Type B pancreatic cell (in vitro differentiated cells): ENCODE measurements at regions not wholly inside any gene's neighbourhood (a gene's known extent, or its start where the extent isn't known, plus 50 kb on each side); places are given as distances from the start of the nearest gene placed in this dataset.

ENCODE experiments used
- DNase-seq: peaks from one replicate; pipeline ENCODE4 v3.0.0; 2021; ENCODE audit warnings: mixed read lengths; ENCODE audit not compliant: unreplicated experiment; ENCODE audit errors: extremely low spot score
- H3K27ac Mint-ChIP-seq: 2 replicates; pipeline ENCODE4 v1.8.0; 2021; ENCODE audit warnings: mild to moderate bottlenecking, mixed read lengths
- H3K27me3 Mint-ChIP-seq: 2 replicates; pipeline ENCODE4 v1.8.0; 2021; ENCODE audit warnings: mixed read lengths
- H3K36me3 Mint-ChIP-seq: 2 replicates; pipeline ENCODE4 v1.8.0; 2021; ENCODE audit warnings: mixed read lengths
- H3K4me1 Mint-ChIP-seq: one replicate; pipeline ENCODE4 v1.8.0; 2021; ENCODE audit warnings: mixed read lengths; ENCODE audit not compliant: unreplicated experiment
- H3K4me3 Mint-ChIP-seq: 2 replicates; pipeline ENCODE4 v1.8.0; 2021; ENCODE audit warnings: mild to moderate bottlenecking, mixed read lengths
- H3K9me3 Mint-ChIP-seq: 2 replicates; pipeline ENCODE4 v1.8.0; 2021; ENCODE audit warnings: mixed read lengths
- TF ChIP-seq, protein P1 (sequence below): fragments of 200-600 bp; sonication (generic); conservative IDR thresholded peaks from 2 replicates; pipeline ENCODE4 v1.5.0; 2021; ENCODE audit warnings: antibody characterized with exemption, mild to moderate bottlenecking

DNA sequence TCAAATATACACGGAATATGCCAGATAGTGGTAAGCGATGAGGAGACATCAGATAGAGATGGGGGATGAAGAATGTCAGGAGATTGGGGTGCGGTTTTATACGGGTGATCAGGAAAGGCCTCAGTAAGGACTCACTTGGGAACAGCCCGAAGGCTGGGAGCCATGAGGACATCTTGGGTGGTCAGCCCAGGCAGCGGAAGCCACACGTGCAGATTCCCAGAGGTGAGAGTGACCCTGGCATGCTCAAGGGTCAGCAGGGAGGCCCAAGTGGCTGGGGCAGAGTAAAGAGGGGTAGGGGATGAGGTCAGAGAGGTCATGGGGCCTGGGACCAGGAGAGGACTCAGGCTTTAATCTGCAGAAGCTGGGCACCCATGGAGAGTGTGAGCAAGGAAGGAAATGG is 106.6 kb downstream of the MATN1 start:
- Mint-ChIP-seq H3K27me3 (peaks cover 15% of the 10 kb centered on the region), H3K9me3 (no peaks in the 10 kb centered on the region), H3K4me3 (no peak overlapping the region), H3K36me3 (no peaks in the 10 kb centered on the region), H3K27ac (no peak overlapping the region), H3K4me1 (peaks cover 8% of the 10 kb centered on the region)
- DNase-seq = peak; percentile 15
- TF ChIP-seq, protein P1, sequence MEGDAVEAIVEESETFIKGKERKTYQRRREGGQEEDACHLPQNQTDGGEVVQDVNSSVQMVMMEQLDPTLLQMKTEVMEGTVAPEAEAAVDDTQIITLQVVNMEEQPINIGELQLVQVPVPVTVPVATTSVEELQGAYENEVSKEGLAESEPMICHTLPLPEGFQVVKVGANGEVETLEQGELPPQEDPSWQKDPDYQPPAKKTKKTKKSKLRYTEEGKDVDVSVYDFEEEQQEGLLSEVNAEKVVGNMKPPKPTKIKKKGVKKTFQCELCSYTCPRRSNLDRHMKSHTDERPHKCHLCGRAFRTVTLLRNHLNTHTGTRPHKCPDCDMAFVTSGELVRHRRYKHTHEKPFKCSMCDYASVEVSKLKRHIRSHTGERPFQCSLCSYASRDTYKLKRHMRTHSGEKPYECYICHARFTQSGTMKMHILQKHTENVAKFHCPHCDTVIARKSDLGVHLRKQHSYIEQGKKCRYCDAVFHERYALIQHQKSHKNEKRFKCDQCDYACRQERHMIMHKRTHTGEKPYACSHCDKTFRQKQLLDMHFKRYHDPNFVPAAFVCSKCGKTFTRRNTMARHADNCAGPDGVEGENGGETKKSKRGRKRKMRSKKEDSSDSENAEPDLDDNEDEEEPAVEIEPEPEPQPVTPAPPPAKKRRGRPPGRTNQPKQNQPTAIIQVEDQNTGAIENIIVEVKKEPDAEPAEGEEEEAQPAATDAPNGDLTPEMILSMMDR = no peak

DNA sequence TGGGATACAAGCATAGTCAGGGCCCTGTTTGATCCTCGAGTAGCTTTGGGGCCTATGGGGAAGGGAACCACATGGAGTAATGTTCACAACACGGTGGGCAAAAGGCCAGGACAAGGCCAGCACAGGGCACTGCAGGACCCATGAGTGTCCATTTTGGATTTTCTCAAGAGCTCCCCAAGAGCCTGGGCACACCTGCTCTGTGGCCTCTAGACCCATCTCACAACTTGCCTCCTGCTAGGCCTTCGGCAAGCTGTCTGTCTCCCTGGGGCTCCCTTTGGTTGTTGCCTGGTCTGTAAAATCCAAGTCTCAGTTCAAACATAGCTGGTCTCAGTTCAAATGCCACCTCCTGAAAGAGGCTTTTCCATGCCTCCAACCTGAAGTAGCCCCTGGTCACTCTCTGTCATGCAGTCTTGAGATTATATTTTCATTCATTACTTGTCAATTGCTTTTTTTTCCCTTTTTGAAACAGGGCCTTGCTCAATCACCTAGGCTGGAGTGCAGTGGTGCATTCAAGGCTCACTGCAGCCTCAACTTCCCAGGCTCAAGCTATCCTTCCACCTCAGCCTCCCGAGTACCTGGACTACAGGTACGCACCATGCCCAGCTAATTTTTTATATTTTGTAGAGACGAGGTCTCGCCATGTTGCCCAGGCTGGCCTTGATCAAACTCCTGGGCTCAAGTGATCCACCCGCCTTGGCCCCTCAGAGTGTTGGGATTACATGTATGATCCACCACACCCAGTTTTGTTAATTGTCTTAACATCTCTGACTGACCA is 107.4 kb downstream of the MATN1 start:
- no peak overlapping the region for H3K27ac Mint-ChIP-seq
- H3K4me1 Mint-ChIP-seq = peaks cover 8% of the 10 kb centered on the region
- no peaks in the 10 kb centered on the region for H3K36me3 Mint-ChIP-seq
- peak; percentile 42 for DNase-seq
- H3K9me3 Mint-ChIP-seq = no peaks in the 10 kb centered on the region
- peaks cover 19% of the 10 kb centered on the region for H3K27me3 Mint-ChIP-seq
- TF ChIP-seq, protein P1 = no peak
- no peak overlapping the region for H3K4me3 Mint-ChIP-seq

DNA sequence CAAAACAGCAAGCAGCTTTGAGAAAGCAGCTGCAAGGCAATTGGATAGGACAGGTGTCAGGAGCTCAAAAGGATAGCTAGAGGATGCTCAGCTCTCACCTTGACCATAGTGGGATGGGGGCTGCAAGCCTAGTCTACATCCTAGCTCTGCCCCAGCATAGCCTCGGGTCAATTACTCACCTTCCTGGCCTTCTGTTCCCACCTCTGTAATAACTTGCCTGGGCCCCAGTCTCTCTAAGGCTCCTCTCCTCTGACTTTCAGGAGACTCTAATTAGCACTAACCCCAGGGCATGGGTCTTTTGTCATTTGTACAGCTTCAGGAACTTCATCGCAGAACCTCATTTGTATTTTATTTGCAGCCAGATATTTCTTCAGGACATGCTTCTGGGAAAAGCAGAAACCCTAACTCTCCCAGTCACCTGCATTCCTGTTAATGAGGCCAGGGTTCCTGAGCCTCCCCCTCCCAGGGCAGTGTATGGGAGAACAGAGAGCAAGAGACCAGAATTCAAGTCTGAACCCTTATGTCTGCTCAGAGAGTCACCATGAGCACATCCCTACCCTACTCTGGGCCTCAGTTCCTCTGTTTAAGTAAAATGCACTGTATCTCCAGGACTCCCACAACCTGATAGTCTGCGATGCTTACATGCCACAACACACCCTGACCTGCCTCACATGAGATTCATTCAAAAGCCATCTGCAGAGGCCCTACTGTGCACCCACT is 108.1 kb downstream of the MATN1 start:
- TF ChIP-seq, protein P1 = no peak
- Mint-ChIP-seq H3K36me3 (no peaks in the 10 kb centered on the region), H3K4me3 (no peak overlapping the region), H3K27ac (no peak overlapping the region), H3K4me1 (peaks cover 8% of the 10 kb centered on the region), H3K9me3 (no peaks in the 10 kb centered on the region), H3K27me3 (peaks cover 17% of the 10 kb centered on the region)
- DNase-seq = peak; percentile 29

DNA sequence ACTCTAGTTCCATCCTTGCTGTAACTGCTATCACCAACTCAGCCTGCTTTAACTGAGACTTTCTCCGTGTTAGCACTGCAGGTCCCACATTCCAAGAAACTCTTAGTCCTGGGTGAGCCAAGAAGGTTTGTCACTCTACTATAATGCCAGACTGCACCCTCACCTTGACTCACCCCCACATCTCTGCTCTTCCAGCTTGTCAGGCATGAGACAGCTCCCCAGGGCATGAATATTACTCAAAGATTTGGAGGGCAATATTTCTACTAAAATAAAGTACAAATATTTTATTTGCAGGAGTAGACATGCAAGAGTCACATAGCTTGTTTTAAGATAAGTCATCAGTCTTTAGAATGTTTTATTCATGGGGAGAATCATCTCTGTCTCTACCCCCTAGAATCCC is 110.2 kb downstream of the MATN1 start:
- peaks cover 4% of the 10 kb centered on the region for H3K4me1 Mint-ChIP-seq
- H3K9me3 Mint-ChIP-seq = no peaks in the 10 kb centered on the region
- no peak overlapping the region for H3K4me3 Mint-ChIP-seq
- peak; percentile 2 for DNase-seq
- H3K27me3 Mint-ChIP-seq = peaks cover 21% of the 10 kb centered on the region
- no peak overlapping the region for H3K27ac Mint-ChIP-seq
- TF ChIP-seq, protein P1 = no peak
- no peaks in the 10 kb centered on the region for H3K36me3 Mint-ChIP-seq

GRCh38 chr1:30612536-30613065 is 110.8 kb downstream of the MATN1 start:
- Mint-ChIP-seq H3K27ac (no peak overlapping the region), H3K9me3 (no peaks in the 10 kb centered on the region), H3K4me3 (no peak overlapping the region), H3K27me3 (peaks cover 24% of the 10 kb centered on the region), H3K36me3 (no peaks in the 10 kb centered on the region), H3K4me1 (peaks cover 3% of the 10 kb centered on the region)
- TF ChIP-seq, protein P1 = no peak
- DNase-seq = peak; percentile 6
